ENCODE measurements at regions not wholly inside any gene's neighbourhood (a gene's known extent, or its start where the extent isn't known, plus 50 kb on each side); places are given as distances from the start of the nearest gene placed in this dataset.

DNA sequence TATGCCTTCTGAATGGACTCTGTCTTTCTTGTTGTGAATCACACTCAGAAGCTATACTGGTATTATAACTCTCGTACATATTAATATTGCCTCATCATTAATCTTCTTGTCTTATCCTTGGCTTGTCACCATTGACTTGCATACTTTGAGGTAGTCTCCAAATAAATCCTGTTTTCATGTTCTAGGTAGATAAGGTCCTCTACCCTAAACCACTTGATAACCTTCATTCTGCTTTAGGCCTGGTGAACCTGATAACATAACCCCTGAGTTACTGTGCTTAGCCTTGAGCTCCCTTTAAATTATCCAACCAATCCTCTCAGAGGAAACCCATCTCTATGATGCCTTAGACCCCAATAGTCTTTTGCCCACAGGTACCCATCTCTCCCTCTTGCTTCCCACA is 1162.3 kb downstream of the SLITRK1 start:
- TF ChIP-seq, protein P1, sequence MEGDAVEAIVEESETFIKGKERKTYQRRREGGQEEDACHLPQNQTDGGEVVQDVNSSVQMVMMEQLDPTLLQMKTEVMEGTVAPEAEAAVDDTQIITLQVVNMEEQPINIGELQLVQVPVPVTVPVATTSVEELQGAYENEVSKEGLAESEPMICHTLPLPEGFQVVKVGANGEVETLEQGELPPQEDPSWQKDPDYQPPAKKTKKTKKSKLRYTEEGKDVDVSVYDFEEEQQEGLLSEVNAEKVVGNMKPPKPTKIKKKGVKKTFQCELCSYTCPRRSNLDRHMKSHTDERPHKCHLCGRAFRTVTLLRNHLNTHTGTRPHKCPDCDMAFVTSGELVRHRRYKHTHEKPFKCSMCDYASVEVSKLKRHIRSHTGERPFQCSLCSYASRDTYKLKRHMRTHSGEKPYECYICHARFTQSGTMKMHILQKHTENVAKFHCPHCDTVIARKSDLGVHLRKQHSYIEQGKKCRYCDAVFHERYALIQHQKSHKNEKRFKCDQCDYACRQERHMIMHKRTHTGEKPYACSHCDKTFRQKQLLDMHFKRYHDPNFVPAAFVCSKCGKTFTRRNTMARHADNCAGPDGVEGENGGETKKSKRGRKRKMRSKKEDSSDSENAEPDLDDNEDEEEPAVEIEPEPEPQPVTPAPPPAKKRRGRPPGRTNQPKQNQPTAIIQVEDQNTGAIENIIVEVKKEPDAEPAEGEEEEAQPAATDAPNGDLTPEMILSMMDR (conservative IDR thresholded peaks at IDR 0.05; ENCODE audit: low read length), result no peak
- H3K4me3 ChIP-seq (ENCODE audit: low read length), result no peak overlapping the region
- no peak for DNase-seq (ENCODE audit: low read depth)

DNA sequence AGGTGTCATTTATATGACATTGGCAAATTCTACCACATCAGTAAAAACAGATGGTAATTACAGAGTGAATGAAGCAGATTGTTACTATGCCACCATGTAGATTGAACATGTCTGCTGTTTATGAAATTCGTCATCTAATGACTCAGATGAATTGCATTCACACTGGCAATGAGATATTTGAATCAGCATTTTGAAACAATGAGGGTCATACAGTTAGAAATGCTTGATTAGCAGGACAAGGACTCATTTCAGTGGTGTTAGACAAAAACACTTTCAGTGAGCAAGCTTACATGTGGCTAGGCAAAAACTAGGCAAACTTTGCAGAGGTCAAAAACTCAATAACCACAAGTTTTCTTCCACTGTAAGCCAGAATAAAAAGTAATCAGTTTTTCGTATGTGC is 1165.0 kb downstream of the SLITRK1 start:
- peak; percentile 64 for DNase-seq (ENCODE audit: low read depth)
- H3K4me3 ChIP-seq (ENCODE audit: low read length), result no peak overlapping the region
- TF ChIP-seq, protein P1 (conservative IDR thresholded peaks at IDR 0.05; ENCODE audit: low read length), result no peak

DNA sequence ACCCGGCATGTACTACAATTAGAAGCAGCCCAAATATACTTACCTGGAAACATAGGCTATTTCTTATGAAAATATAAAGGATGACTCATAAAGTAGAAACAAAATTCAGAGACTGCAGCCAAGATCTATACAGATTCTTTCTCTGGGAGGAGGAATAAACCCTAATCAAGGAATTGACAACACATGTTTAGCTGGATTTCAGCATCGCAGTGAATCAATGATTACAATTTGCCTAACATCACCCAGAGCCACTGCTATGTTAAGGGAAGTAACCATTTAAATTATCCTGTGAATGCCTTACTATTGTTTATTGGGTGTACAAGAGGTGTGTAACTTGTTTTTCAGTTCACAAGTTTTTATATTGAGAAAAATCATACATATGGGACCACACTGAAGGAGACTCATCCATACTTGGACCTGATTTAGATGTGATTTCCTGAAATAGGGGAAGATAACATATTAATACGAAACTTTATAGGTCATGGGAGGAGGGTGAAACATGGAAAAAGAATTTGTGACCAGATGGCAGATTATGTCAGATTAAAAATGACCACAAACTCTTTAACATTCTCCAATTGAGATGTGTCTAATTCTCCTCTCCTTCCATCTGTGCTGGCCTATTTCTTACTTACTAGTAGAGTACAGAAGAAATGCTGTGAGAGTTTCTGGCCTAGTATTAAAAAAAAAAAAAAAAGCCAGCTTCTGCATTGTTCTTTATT is 1168.4 kb downstream of the SLITRK1 start:
- no peak overlapping the region for H3K4me3 ChIP-seq (ENCODE audit: low read length)
- DNase-seq (ENCODE audit: low read depth), result peak; percentile 64
- TF ChIP-seq, protein P1 (conservative IDR thresholded peaks at IDR 0.05; ENCODE audit: low read length), result no peak

DNA sequence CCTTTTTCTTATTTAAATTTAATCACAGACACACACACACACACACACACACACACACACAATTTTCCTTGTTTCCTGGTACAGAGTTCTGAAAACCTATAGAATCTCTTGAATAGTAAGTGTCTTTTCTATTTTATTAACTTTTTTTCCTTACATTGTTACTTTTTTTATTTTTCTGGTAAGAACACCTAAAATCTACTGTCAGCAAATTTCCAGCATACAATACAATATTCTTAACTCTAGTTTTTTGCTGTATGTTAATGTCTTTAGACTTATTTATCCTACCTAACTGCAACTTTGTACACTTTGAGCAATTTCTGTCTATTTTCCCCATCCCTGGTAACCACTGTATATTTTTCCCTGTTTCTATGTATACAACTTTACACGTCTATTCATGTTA is 1179.8 kb downstream of the SLITRK1 start:
- DNase-seq (ENCODE audit: low read depth), result no peak
- no peak overlapping the region for H3K4me3 ChIP-seq (ENCODE audit: low read length)
- TF ChIP-seq, protein P1 (conservative IDR thresholded peaks at IDR 0.05; ENCODE audit: low read length), result no peak

DNA sequence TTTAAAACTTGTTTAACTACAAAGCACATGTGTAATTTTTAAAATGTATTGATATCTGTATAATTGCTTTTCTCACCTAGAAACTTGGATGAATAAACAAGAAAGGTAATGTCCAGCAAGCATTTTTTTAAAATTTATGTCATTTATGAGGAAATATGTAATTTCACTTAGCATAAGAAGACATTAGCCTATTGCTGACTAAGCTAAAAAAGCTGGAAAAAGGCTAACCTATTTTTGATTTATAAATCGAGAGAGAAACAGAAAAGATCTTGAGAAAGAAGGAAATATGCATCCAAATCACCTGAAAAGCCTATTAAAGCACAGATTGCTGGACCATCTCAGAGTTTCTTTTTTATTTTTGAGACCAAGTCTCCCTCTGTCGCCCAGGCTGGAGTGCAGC is 1181.3 kb downstream of the SLITRK1 start:
- no peak overlapping the region for H3K4me3 ChIP-seq (ENCODE audit: low read length)
- TF ChIP-seq, protein P1 (conservative IDR thresholded peaks at IDR 0.05; ENCODE audit: low read length), result no peak
- DNase-seq (ENCODE audit: low read depth), result no peak

DNA sequence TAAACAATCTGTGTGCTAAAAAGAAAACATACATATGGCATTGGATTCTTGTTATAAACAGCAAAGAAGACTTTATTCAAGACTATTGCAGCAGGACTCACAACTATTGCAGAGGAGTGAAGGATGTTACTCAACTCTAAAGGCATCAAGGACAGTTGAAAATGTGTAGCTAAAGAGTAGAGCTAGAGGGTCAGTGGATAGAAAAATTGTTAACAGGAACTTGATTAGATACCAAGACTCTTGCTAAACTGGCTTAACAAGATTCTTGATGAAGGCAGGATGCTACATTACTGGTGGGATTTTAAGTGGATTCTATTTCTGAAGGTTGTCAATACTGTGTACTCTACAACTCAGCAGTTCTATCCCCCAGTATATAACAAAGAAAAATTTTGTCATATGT is 1183.3 kb downstream of the SLITRK1 start:
- no peak for DNase-seq (ENCODE audit: low read depth)
- TF ChIP-seq, protein P1 (conservative IDR thresholded peaks at IDR 0.05; ENCODE audit: low read length), result no peak

DNA sequence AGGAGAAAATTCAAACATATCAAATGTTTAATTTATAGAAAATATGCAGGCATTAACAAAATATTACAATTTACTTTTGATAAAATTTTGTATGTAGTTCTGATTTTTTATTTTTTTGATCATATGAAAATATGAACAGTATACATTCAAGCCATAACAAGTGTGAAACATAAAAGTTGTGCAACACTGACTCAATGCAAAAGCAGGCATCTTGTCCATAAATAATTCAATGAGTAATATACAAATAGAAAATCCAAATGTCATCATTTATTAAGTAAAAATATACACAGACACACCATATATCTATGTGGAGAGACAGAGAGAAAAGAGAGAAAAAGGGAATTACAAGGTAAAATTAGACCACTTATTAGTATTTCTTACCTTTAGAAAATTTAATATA is 1183.9 kb downstream of the SLITRK1 start:
- no peak overlapping the region for H3K4me3 ChIP-seq (ENCODE audit: low read length)
- DNase-seq (ENCODE audit: low read depth), result no peak
- TF ChIP-seq, protein P1 (conservative IDR thresholded peaks at IDR 0.05; ENCODE audit: low read length), result no peak

More for the DNA sequence above, 1183.3 kb downstream of the SLITRK1 start:
- H3K4me3 ChIP-seq (ENCODE audit: low read length), result no peak overlapping the region

Measured in AG10803 (cell line).